DND-41 (cell line): ENCODE measurements at regions not wholly inside any gene's neighbourhood (a gene's known extent, or its start where the extent isn't known, plus 50 kb on each side); places are given as distances from the start of the nearest gene placed in this dataset.

ENCODE experiments used
- ATAC-seq: fragments of 200-7000 bp; cut with Tn5 transposase; 3 replicates; pipeline ENCODE4 v1.9.1; 2021; ENCODE audit warnings: low read depth; ENCODE audit not compliant: insufficient read depth
- DNase-seq: peaks from one replicate; pipeline ENCODE4 v3.0.0-alpha.2; 2020
- H2AFZ ChIP-seq: 2 replicates; pipeline ENCODE4 v1.6.0; 2012; ENCODE audit warnings: low read depth, low read length
- H3K27ac ChIP-seq: 2 replicates; pipeline ENCODE4 v1.5.1; 2012; ENCODE audit warnings: low read length, inconsistent platforms
- H3K27me3 ChIP-seq: fragments of 200-600 bp; sonication (generic); 2 replicates; pipeline ENCODE4 v1.6.0; 2012; ENCODE audit warnings: low read length, mild to moderate bottlenecking, inconsistent platforms; ENCODE audit not compliant: insufficient read depth, poor library complexity
- H3K36me3 ChIP-seq: 2 replicates; pipeline ENCODE4 v1.5.1; 2012; ENCODE audit warnings: low read length, inconsistent platforms; ENCODE audit not compliant: insufficient read depth
- H3K4me1 ChIP-seq: 2 replicates; pipeline ENCODE4 v1.5.1; 2012; ENCODE audit warnings: mild to moderate bottlenecking, low read length; ENCODE audit not compliant: insufficient read depth
- H3K4me2 ChIP-seq: 2 replicates; pipeline ENCODE4 v1.6.0; 2012; ENCODE audit warnings: mild to moderate bottlenecking, moderate library complexity, low read length, inconsistent platforms; ENCODE audit not compliant: insufficient read depth
- H3K4me3 ChIP-seq, 2 experiments: fragments of 200-600 bp in 1 of 2; shearing (Covaris generic) in 1 of 2; 2 replicates each; pipeline ENCODE4 v1.5.1; 2012 to 2016; ENCODE audit warnings: inconsistent platforms in 2 of 2, low read length in 2 of 2, mild to moderate bottlenecking in 2 of 2, low read depth in 1 of 2, moderate library complexity in 1 of 2
- H3K79me2 ChIP-seq: 2 replicates; pipeline ENCODE4 v1.6.0; 2012; ENCODE audit warnings: low read length, inconsistent platforms; ENCODE audit not compliant: insufficient read depth
- H3K9ac ChIP-seq: 2 replicates; pipeline ENCODE4 v1.6.0; 2012; ENCODE audit warnings: low read depth, mild to moderate bottlenecking, inconsistent platforms, low read length, moderate library complexity
- H3K9me3 ChIP-seq: 2 replicates; pipeline ENCODE4 v1.5.1; 2012; ENCODE audit warnings: low read length, moderate library complexity, mild to moderate bottlenecking, inconsistent platforms; ENCODE audit not compliant: insufficient read depth, severe bottlenecking
- H4K20me1 ChIP-seq: 2 replicates; pipeline ENCODE4 v1.6.0; 2012; ENCODE audit warnings: low read length; ENCODE audit not compliant: insufficient read depth
- CTCF ChIP-seq: IDR thresholded peaks from 2 replicates; pipeline ENCODE4 v1.5.1; 2012; ENCODE audit warnings: borderline replicate concordance, low read length, moderate library complexity, mild to moderate bottlenecking; ENCODE audit not compliant: poor library complexity, severe bottlenecking; ENCODE audit errors: extremely low read depth
- EZH2 ChIP-seq: IDR thresholded peaks from 3 replicates; pipeline ENCODE4 v1.6.1; 2012; ENCODE audit warnings: borderline replicate concordance, low read depth, mild to moderate bottlenecking, moderate library complexity, low read length, inconsistent platforms; ENCODE audit not compliant: severe bottlenecking

DNA sequence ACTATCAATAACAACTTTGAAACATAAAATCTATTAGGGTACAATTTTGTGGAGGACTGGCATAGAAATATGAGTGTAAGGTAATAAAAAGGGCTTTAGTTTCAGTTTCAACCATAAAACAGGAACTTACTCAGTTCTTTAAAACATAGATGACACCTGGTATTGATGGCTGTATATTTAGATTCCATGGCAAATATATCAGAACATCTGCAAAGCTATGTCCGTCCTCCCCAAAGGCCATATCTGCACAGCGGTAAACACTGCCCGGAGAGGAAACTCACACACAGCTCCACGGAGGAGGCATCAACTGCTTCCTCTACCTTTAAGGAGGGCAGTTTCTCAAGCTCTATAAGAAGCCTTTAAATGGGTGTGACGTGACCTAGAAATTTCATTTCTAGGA, 993.3 kb downstream of the BRD1 start:
- no peak for TF ChIP-seq CTCF
- TF ChIP-seq EZH2: no peak
- Histone ChIP-seq H3K79me2 (no peaks in the 10 kb centered on the region), H3K4me2 (no peak overlapping the region), H3K9ac (no peak overlapping the region), H3K27ac (no peak overlapping the region), H3K4me1 (no peaks in the 10 kb centered on the region), H3K36me3 (no peaks in the 10 kb centered on the region), H3K27me3 (peaks cover 6% of the 10 kb centered on the region), H2AFZ (no peak overlapping the region), H4K20me1 (no peaks in the 10 kb centered on the region), H3K9me3 (peaks cover 7% of the 10 kb centered on the region), H3K4me3 (no peak overlapping the region)
- ATAC-seq (no peak), DNase-seq (no peak)

GRCh38 chr22:48832592-48832991, 995.1 kb downstream of the BRD1 start:
- DNase-seq (no peak), ATAC-seq (no peak)
- no peak overlapping the region for H3K4me2 ChIP-seq
- H2AFZ ChIP-seq: no peak overlapping the region
- TF ChIP-seq CTCF: no peak
- TF ChIP-seq EZH2: no peak
- H3K27me3 ChIP-seq: peaks cover 6% of the 10 kb centered on the region
- no peaks in the 10 kb centered on the region for H4K20me1 ChIP-seq
- H3K9ac ChIP-seq: no peak overlapping the region
- no peaks in the 10 kb centered on the region for H3K4me1 ChIP-seq
- no peak overlapping the region for H3K27ac ChIP-seq
- H3K4me3 ChIP-seq: no peak overlapping the region
- no peaks in the 10 kb centered on the region for H3K36me3 ChIP-seq
- H3K79me2 ChIP-seq: no peaks in the 10 kb centered on the region
- peaks cover 6% of the 10 kb centered on the region for H3K9me3 ChIP-seq

GRCh38 chr22:48829908-48830307, 997.8 kb downstream of the BRD1 start:
- no peaks in the 10 kb centered on the region for H4K20me1 ChIP-seq
- no peaks in the 10 kb centered on the region for H3K79me2 ChIP-seq
- H3K27me3 ChIP-seq: peaks cover 6% of the 10 kb centered on the region
- H3K4me2 ChIP-seq: no peak overlapping the region
- H3K36me3 ChIP-seq: no peaks in the 10 kb centered on the region
- TF ChIP-seq EZH2: no peak
- DNase-seq (no peak), ATAC-seq (no peak)
- H3K4me3 ChIP-seq: no peak overlapping the region
- H2AFZ ChIP-seq: no peak overlapping the region
- no peaks in the 10 kb centered on the region for H3K9me3 ChIP-seq
- no peak overlapping the region for H3K9ac ChIP-seq
- H3K4me1 ChIP-seq: no peaks in the 10 kb centered on the region
- no peak overlapping the region for H3K27ac ChIP-seq

- Histone ChIP-seq H3K9ac (no peak overlapping the region), H3K27ac (no peak overlapping the region), H3K9me3 (no peaks in the 10 kb centered on the region), H3K4me2 (no peak overlapping the region), H3K4me1 (no peaks in the 10 kb centered on the region), H3K36me3 (no peaks in the 10 kb centered on the region), H3K27me3 (peaks cover 6% of the 10 kb centered on the region), H2AFZ (no peak overlapping the region), H3K4me3 (no peak overlapping the region), H3K79me2 (no peaks in the 10 kb centered on the region), H4K20me1 (no peaks in the 10 kb centered on the region)
- no peak for DNase-seq
- ATAC-seq: no peak
- TF ChIP-seq CTCF (no peak), EZH2 (no peak)
Measured at GRCh38 chr22:48828688-48829087, 999.0 kb downstream of the BRD1 start.
